ENCODE measurements at regions not wholly inside any gene's neighbourhood (a gene's known extent, or its start where the extent isn't known, plus 50 kb on each side); places are given as distances from the start of the nearest gene placed in this dataset.
A peak's percentile ranks its signal among the peaks of the same experiment; 100 is the strongest.

DNA sequence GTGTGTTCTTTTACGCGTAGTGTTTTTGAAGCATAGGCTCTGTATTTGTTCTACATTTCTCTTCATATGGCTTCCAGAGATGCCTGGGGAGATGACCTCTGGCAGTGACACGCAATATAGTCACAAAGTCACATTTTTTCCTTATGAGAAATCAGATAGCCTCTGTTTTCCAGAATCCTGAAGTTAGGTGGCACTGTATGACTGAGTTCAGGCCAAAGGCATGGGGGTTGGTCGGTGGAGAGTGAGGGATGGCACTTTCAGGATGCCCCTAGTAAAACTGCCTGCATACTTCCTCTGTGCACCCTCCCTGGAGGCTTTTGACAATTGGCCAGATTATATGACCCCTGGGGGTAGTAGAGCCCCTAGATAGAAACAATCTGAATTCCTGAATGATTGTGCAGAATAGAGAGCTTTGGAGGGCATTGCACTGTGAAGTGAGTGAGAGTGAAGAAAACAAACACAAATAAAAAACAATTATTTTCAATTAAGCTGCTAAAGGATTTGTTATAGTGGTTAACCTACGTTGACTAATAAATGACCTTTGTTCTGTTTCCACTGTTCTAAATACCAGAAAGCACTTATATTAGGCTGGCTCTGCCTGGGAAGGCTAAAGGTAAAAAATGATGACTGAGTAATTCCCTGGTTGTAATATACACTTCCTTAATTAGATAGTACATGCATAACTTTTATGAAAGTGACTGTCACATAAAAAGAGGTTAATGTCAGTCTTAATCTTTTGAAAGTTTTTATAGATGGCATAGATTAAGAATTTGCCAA lies 1660.8 kb downstream of the PLA2G4A start:
- Histone ChIP-seq H3K4ac (ENCODE audit: low read depth, low read length) (no peak overlapping the region), H3K79me1 (ENCODE audit: low read length) (no peaks in the 10 kb centered on the region), H2BK5ac (ENCODE audit: low read length) (no peak overlapping the region), H4K5ac (ENCODE audit: low read length) (no peak overlapping the region), H3K18ac (ENCODE audit: low read length) (no peak overlapping the region), H3K27me3 (ENCODE audit: insufficient read depth, low read length, poor library complexity) (no peaks in the 10 kb centered on the region), H2BK120ac (ENCODE audit: low read depth, low read length) (no peak overlapping the region), H4K8ac (ENCODE audit: low read depth, low read length) (no peak overlapping the region), H3K23ac (ENCODE audit: low read length) (no peak overlapping the region), H3K4me1 (ENCODE audit: control insufficient read depth, low read depth, low read length) (no peaks in the 10 kb centered on the region), H2AK5ac (ENCODE audit: low read length) (no peak overlapping the region), H2BK15ac (replicated peaks; ENCODE audit: low read depth) (no peak overlapping the region), H3K56ac (ENCODE audit: low read length) (no peak overlapping the region), H3K9ac (ENCODE audit: low read length) (no peak overlapping the region), H3K79me2 (ENCODE audit: control insufficient read depth, insufficient read depth, low read length) (no peaks in the 10 kb centered on the region), H3K36me3 (ENCODE audit: control insufficient read depth, insufficient read depth, low read length) (no peaks in the 10 kb centered on the region), H3K4me3 (ENCODE audit: low read length) (no peak overlapping the region), H3K4me2 (ENCODE audit: low read length) (no peak overlapping the region), H3K27ac (ENCODE audit: low read depth, low read length) (no peak overlapping the region)
- DNase-seq = peak; percentile 51
- WGBS (ENCODE audit: extremely low coverage, insufficient coverage, low lambda C conversion rate) = no CpG with 5 or more reads among the region's 5 CpGs

DNA sequence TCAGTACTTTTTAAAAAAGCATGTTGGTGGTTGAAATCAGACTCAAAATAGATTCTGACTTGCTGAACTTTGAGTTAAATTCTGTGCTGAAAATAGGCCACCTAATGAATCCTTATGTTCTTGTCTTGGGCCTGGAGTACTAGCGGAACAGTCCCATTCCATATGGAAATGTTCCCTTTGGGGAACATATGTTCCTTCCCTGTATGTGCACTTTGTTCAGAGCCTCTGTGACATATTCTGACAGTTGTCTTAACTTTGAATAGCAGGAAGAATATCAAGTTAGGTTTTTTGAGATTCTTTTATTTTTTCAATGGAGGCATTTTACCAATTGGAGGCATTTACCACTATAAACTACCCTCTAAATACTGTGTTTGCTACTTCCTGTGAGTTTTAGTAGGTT lies 1667.8 kb downstream of the PLA2G4A start:
- no peak overlapping the region for H2AK5ac ChIP-seq (ENCODE audit: low read length)
- no peak overlapping the region for H3K23ac ChIP-seq (ENCODE audit: low read length)
- no peak overlapping the region for H3K4me2 ChIP-seq (ENCODE audit: low read length)
- DNase-seq = no peak
- H3K27me3 ChIP-seq (ENCODE audit: insufficient read depth, low read length, poor library complexity) = no peaks in the 10 kb centered on the region
- H3K4me1 ChIP-seq (ENCODE audit: control insufficient read depth, low read depth, low read length) = no peaks in the 10 kb centered on the region
- no CpG with 5 or more reads among the region's 1 CpG for WGBS (ENCODE audit: extremely low coverage, insufficient coverage, low lambda C conversion rate)
- H3K36me3 ChIP-seq (ENCODE audit: control insufficient read depth, insufficient read depth, low read length) = no peaks in the 10 kb centered on the region
- H2BK15ac ChIP-seq (replicated peaks; ENCODE audit: low read depth) = no peak overlapping the region
- H3K27ac ChIP-seq (ENCODE audit: low read depth, low read length) = no peak overlapping the region
- H4K5ac ChIP-seq (ENCODE audit: low read length) = no peak overlapping the region
- no peak overlapping the region for H3K9ac ChIP-seq (ENCODE audit: low read length)
- no peaks in the 10 kb centered on the region for H3K79me1 ChIP-seq (ENCODE audit: low read length)
- H2BK5ac ChIP-seq (ENCODE audit: low read length) = no peak overlapping the region
- no peak overlapping the region for H2BK120ac ChIP-seq (ENCODE audit: low read depth, low read length)
- no peak overlapping the region for H3K4ac ChIP-seq (ENCODE audit: low read depth, low read length)
- H3K18ac ChIP-seq (ENCODE audit: low read length) = no peak overlapping the region
- no peak overlapping the region for H3K4me3 ChIP-seq (ENCODE audit: low read length)
- H4K8ac ChIP-seq (ENCODE audit: low read depth, low read length) = no peak overlapping the region
- H3K56ac ChIP-seq (ENCODE audit: low read length) = no peak overlapping the region
- H3K79me2 ChIP-seq (ENCODE audit: control insufficient read depth, insufficient read depth, low read length) = no peaks in the 10 kb centered on the region

DNA sequence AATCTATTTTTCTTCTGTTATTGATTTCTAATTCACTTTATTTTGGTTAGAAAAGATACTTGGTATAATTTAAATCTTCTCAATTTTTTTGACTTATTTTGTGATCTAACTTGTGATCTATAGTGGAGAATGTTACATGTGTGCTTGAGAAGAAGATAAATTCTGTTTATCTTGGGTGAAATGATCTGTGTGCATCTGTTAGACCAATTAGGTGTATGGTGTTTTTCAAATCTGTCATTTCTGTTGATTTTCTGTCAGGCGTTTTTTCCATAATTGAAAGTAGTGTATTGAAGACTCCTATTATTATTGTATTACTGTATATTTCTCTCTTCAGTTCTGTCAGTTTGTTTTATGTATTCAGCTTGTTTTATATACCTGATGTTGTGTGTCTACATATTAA lies 1668.3 kb downstream of the PLA2G4A start:
- Histone ChIP-seq H2BK15ac (replicated peaks; ENCODE audit: low read depth) (no peak overlapping the region), H3K9ac (ENCODE audit: low read length) (no peak overlapping the region), H3K18ac (ENCODE audit: low read length) (no peak overlapping the region), H4K5ac (ENCODE audit: low read length) (no peak overlapping the region), H3K79me1 (ENCODE audit: low read length) (no peaks in the 10 kb centered on the region), H3K36me3 (ENCODE audit: control insufficient read depth, insufficient read depth, low read length) (no peaks in the 10 kb centered on the region), H3K4me3 (ENCODE audit: low read length) (no peak overlapping the region), H3K4ac (ENCODE audit: low read depth, low read length) (no peak overlapping the region), H3K79me2 (ENCODE audit: control insufficient read depth, insufficient read depth, low read length) (no peaks in the 10 kb centered on the region), H3K56ac (ENCODE audit: low read length) (no peak overlapping the region), H3K4me1 (ENCODE audit: control insufficient read depth, low read depth, low read length) (no peaks in the 10 kb centered on the region), H3K27me3 (ENCODE audit: insufficient read depth, low read length, poor library complexity) (no peaks in the 10 kb centered on the region), H2BK5ac (ENCODE audit: low read length) (no peak overlapping the region), H3K27ac (ENCODE audit: low read depth, low read length) (no peak overlapping the region), H3K23ac (ENCODE audit: low read length) (no peak overlapping the region), H4K8ac (ENCODE audit: low read depth, low read length) (no peak overlapping the region), H3K4me2 (ENCODE audit: low read length) (no peak overlapping the region), H2AK5ac (ENCODE audit: low read length) (no peak overlapping the region), H2BK120ac (ENCODE audit: low read depth, low read length) (no peak overlapping the region)
- WGBS (ENCODE audit: extremely low coverage, insufficient coverage, low lambda C conversion rate) = no CpG with 5 or more reads among the region's 1 CpG
- no peak for DNase-seq

DNA sequence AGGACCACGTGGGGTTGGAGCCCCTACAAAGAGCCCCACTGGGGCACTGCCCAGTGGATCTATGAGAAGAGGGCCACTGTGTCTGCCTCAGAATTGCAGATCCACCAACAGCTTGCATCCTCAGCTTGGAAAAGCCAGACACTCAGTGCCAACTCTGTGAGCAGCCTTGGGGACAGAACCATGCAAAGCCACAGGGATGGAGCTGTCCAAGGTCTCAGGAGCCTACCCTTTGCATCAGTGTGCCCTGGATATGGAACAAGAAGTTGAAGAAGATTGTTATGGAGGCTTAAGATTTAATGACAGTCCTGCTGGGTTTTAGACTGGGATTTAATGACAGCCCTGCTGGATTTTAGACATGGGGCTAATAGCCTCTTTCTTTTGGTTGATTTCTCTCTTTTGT lies 1670.9 kb downstream of the PLA2G4A start:
- Histone ChIP-seq H2BK120ac (ENCODE audit: low read depth, low read length) (no peak overlapping the region), H3K18ac (ENCODE audit: low read length) (no peak overlapping the region), H3K4me3 (ENCODE audit: low read length) (no peak overlapping the region), H3K79me1 (ENCODE audit: low read length) (no peaks in the 10 kb centered on the region), H4K5ac (ENCODE audit: low read length) (no peak overlapping the region), H3K9ac (ENCODE audit: low read length) (no peak overlapping the region), H3K79me2 (ENCODE audit: control insufficient read depth, insufficient read depth, low read length) (no peaks in the 10 kb centered on the region), H4K8ac (ENCODE audit: low read depth, low read length) (no peak overlapping the region), H3K36me3 (ENCODE audit: control insufficient read depth, insufficient read depth, low read length) (no peaks in the 10 kb centered on the region), H3K56ac (ENCODE audit: low read length) (no peak overlapping the region), H3K4me1 (ENCODE audit: control insufficient read depth, low read depth, low read length) (no peaks in the 10 kb centered on the region), H2AK5ac (ENCODE audit: low read length) (no peak overlapping the region), H3K4ac (ENCODE audit: low read depth, low read length) (no peak overlapping the region), H2BK15ac (replicated peaks; ENCODE audit: low read depth) (no peak overlapping the region), H3K4me2 (ENCODE audit: low read length) (no peak overlapping the region), H3K27me3 (ENCODE audit: insufficient read depth, low read length, poor library complexity) (no peaks in the 10 kb centered on the region), H2BK5ac (ENCODE audit: low read length) (no peak overlapping the region), H3K27ac (ENCODE audit: low read depth, low read length) (no peak overlapping the region), H3K23ac (ENCODE audit: low read length) (no peak overlapping the region)
- peak; percentile 22 for DNase-seq
- WGBS (ENCODE audit: extremely low coverage, insufficient coverage, low lambda C conversion rate) = no CpG with 5 or more reads among the region's 1 CpG

DNA sequence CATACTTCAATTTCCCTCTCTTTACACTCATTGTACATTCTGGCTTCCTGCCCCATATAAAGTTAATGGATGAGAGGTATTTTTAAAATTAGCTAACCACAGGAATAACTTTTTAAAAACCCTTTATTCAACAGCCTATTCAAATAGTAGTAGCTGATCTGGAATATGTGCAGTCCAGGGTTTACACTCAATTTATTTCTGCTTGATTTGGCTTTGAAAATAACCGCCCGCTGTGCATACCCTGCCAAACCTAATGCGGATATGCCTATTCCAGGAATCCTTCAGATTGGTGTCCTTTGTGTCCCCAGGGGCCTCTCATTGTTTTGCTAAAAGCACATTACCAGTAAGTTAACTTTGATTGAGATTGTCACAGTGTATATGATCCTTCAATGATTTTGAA lies 1686.2 kb downstream of the PLA2G4A start:
- Histone ChIP-seq H4K5ac (ENCODE audit: low read length) (no peak overlapping the region), H3K79me2 (ENCODE audit: control insufficient read depth, insufficient read depth, low read length) (no peaks in the 10 kb centered on the region), H3K4me2 (ENCODE audit: low read length) (no peak overlapping the region), H3K79me1 (ENCODE audit: low read length) (no peaks in the 10 kb centered on the region), H3K18ac (ENCODE audit: low read length) (no peak overlapping the region), H4K8ac (ENCODE audit: low read depth, low read length) (no peak overlapping the region), H3K36me3 (ENCODE audit: control insufficient read depth, insufficient read depth, low read length) (no peaks in the 10 kb centered on the region), H3K9ac (ENCODE audit: low read length) (no peak overlapping the region), H3K4me3 (ENCODE audit: low read length) (no peak overlapping the region), H3K4me1 (ENCODE audit: control insufficient read depth, low read depth, low read length) (no peaks in the 10 kb centered on the region), H3K27me3 (ENCODE audit: insufficient read depth, low read length, poor library complexity) (no peaks in the 10 kb centered on the region), H3K56ac (ENCODE audit: low read length) (no peak overlapping the region), H2BK5ac (ENCODE audit: low read length) (no peak overlapping the region), H2AK5ac (ENCODE audit: low read length) (no peak overlapping the region), H2BK120ac (ENCODE audit: low read depth, low read length) (no peak overlapping the region), H3K27ac (ENCODE audit: low read depth, low read length) (no peak overlapping the region), H2BK15ac (replicated peaks; ENCODE audit: low read depth) (no peak overlapping the region), H3K4ac (ENCODE audit: low read depth, low read length) (no peak overlapping the region), H3K23ac (ENCODE audit: low read length) (no peak overlapping the region)
- DNase-seq = no peak
- no CpG with 5 or more reads among the region's 3 CpGs for WGBS (ENCODE audit: extremely low coverage, insufficient coverage, low lambda C conversion rate)

DNA sequence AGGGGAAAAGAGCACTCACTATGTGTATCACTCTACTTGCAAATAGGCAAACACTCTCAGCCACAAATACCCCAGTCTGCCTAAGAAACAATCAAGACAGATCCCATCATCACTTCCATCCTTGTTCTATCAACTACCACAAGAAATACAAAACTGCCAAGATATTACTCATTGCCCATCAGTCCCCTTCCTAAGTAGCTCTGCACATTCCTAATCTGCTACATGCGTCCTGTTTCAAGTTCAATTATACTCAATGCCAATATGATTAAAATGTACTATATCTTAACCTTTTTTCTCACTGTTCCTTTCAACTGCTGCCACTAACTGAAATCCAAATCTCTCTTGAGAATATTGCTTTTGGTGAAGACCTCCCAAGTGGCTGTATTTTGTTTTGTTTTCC lies 1688.4 kb downstream of the PLA2G4A start:
- H3K4me2 ChIP-seq (ENCODE audit: low read length) = no peak overlapping the region
- H2BK120ac ChIP-seq (ENCODE audit: low read depth, low read length) = no peak overlapping the region
- no peak overlapping the region for H4K5ac ChIP-seq (ENCODE audit: low read length)
- no peak for DNase-seq
- no peak overlapping the region for H3K56ac ChIP-seq (ENCODE audit: low read length)
- no peak overlapping the region for H3K4ac ChIP-seq (ENCODE audit: low read depth, low read length)
- H3K79me1 ChIP-seq (ENCODE audit: low read length) = no peaks in the 10 kb centered on the region
- WGBS (ENCODE audit: extremely low coverage, insufficient coverage, low lambda C conversion rate) = no CpG with 5 or more reads among the region's 1 CpG
- no peak overlapping the region for H3K18ac ChIP-seq (ENCODE audit: low read length)
- H2BK5ac ChIP-seq (ENCODE audit: low read length) = no peak overlapping the region
- no peak overlapping the region for H3K9ac ChIP-seq (ENCODE audit: low read length)
- H3K36me3 ChIP-seq (ENCODE audit: control insufficient read depth, insufficient read depth, low read length) = no peaks in the 10 kb centered on the region
- H3K27me3 ChIP-seq (ENCODE audit: insufficient read depth, low read length, poor library complexity) = no peaks in the 10 kb centered on the region
- H3K79me2 ChIP-seq (ENCODE audit: control insufficient read depth, insufficient read depth, low read length) = no peaks in the 10 kb centered on the region
- H3K23ac ChIP-seq (ENCODE audit: low read length) = no peak overlapping the region
- no peak overlapping the region for H3K4me3 ChIP-seq (ENCODE audit: low read length)
- no peak overlapping the region for H3K27ac ChIP-seq (ENCODE audit: low read depth, low read length)
- H2BK15ac ChIP-seq (replicated peaks; ENCODE audit: low read depth) = no peak overlapping the region
- H2AK5ac ChIP-seq (ENCODE audit: low read length) = no peak overlapping the region
- H3K4me1 ChIP-seq (ENCODE audit: control insufficient read depth, low read depth, low read length) = no peaks in the 10 kb centered on the region
- no peak overlapping the region for H4K8ac ChIP-seq (ENCODE audit: low read depth, low read length)
